Skin epidermis (tissue), 12 donors: ENCODE measurements at regions not wholly inside any gene's neighbourhood (a gene's known extent, or its start where the extent isn't known, plus 50 kb on each side); places are given as distances from the start of the nearest gene placed in this dataset.

Source experiments
- H3K27ac ChIP-seq, 21 experiments: fragments of 200-600 bp; sonication (generic) in 11 of 21; one replicate each; pipeline ENCODE4 v1.5.0; 2020; ENCODE audit warnings: mild to moderate bottlenecking in 3 of 21, inconsistent platforms in 2 of 21, moderate library complexity in 2 of 21
- H3K4me3 ChIP-seq, 7 experiments: fragments of 200-600 bp; sonication (generic) in 2 of 7; one replicate each; pipeline ENCODE4 v1.5.0; 2020; ENCODE audit warnings: inconsistent platforms in 2 of 7, mild to moderate bottlenecking in 2 of 7, moderate library complexity in 1 of 7

DNA sequence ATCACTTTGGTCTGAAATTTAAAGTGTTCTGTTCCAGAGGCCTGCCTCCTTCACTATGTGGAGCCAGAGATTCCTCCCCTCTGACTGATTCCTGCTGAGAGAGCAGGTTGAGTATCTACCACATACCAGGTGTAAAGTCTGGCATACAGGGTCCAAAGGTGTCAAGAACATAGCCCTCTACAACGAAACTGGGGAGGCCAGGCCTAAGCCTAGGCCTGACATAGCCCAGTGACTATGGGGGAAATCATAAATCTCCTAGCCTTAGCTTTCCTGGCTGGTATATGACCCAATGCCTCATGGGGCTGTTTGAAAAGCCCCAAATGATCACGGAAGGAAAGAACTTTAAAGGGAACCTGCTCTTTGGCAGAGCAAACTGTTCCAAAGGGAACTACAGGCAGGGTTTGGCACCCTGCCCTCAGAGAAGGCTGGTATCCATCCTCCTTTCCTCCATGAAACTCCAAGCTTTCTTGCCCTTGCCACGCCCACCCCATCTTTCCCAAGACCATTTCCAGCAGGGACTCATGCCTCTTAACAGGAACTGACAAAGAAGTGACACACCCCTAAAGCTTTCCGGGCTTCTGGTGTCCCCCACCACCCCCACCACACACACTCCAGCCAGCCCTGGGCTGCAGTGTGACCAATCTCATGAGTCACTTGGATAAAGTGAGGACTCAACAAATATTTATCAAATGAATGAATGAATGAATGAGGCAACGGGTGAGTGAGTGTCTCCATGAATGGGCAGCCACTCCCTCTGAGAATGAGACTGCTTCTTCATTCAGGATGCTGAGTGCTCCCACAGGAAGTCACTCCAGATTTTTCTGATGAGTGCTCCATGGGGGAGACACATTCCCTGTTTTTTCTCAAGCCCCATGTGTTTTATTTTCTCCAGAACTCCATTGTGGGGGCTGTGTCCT, 93.3 kb upstream of the CALM2 start:
- Histone ChIP-seq H3K4me3 (no peak overlapping the region), H3K27ac (peak overlapping the region in 13 of 21 experiments; percentile 2 to 70 (median 45))

DNA sequence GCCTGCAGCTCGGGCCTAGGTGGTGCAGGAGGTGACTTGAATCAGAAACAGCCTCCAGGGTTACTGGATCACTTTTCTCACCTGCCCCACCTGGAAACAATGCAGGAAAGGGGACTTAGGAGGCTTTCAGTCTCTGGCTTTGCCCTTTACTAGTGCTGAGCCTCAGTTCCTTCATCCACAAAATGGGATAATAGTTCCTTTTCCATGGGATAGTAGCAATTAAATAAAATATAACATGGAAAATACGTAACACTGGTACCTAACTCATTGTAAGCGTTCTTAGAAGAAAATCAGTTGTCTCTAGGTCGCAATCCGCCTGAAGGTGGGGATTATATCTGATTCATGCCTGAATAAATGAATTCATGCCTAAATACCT, 91.4 kb upstream of the CALM2 start:
- H3K4me3 ChIP-seq, result no peak overlapping the region
- no peak overlapping the region for H3K27ac ChIP-seq

DNA sequence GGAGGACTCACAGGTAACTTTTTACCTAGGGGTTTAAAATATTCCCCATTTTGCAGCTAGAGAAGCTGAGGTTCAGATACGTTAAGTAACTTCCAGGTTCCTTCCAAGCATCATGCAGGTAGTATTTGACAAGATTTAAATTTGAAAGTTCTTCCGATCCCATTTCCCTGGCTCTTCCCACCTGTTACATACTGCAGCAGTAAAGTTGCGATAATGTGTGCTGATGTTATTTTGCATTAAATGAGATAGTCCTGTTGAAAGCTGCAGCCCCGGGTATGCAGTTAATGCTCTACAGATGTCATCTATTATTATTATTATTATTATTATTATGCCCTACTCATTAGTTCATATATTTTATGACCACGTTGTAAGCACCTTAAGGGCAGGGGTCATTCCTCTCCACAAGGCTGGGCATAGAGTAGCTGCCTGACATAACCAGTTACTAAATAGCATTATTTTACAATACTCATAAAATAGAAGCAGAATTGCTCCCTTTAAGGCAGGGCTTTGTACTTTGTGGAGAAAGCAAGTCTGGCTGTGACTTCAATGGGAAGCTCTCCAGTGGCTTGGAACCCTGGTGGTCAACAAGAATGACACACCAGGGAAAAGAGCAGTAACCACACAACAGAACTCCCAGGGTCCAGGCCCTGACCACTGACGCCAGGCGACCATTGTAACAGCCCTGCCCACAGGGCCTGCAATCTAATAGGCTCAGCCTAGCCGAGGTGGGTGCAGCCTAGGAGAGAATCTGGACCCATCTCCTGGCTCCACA, 90.8 kb upstream of the CALM2 start:
- Histone ChIP-seq H3K4me3 (no peak overlapping the region), H3K27ac (no peak overlapping the region)

DNA sequence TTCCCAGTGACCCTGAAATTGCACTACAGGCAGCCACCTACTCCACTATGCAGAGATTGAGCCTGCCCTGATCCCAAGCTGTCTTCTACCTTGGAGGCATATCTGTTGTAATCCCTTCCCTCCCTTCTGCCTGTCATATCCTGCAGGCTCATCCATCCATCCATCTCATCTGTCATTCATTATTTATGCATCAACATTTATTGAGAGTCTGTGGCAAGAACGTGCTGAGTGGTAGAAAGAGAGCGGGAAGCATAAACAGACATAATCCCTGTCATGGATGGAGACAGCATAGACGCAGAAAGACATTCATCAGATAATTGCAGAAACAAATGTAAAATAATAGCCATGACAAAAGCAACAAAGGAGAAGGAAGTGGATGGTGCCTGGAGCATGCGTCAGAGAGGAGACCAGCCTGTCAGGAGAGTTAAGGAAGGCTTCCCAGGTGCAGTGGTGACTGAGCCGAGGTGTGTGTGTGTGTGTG, 89.5 kb upstream of the CALM2 start:
- H3K4me3 ChIP-seq, result no peak overlapping the region
- no peak overlapping the region for H3K27ac ChIP-seq

DNA sequence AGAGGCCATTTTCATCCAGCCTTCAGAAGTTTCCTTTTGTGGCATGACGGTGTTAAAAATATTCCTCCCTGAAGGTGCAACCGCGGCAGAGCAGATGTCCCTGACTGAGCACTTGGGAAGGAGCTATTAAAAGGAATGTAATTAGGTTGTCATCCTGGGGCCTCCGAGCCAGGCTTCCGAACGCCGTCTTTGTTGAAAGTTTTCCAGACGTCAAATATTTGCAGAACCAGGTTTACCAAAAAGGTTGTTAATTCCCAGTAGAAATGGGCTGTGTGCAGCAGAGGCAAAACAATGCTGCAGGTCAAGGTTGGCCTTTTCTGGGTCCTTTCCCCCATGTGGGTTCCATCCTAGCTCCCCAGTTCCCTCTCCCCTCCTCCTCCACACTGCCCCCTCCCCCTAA, 88.8 kb upstream of the CALM2 start:
- Histone ChIP-seq H3K4me3 (no peak overlapping the region), H3K27ac (no peak overlapping the region)

DNA sequence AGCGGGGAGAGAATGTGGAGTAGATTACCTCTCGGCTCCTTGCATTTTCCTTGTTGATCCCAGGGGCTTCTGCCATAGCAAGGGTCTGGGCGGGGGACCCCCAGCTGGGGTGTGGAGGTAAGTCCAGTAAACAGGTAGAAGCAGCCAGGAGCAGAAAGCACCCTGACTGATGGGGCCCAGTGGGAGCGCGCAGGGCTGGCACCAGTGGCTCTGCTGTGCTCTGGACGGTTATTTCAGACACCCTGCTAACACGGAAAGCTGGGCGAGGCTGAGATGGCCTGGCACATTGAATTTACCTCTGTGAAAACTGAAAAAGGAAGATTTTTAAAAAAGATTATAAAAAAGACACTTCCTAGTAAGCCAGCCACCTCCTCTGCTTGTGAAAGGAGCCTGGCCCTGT, 88.4 kb upstream of the CALM2 start:
- Histone ChIP-seq H3K4me3 (no peak overlapping the region), H3K27ac (no peak overlapping the region)

DNA sequence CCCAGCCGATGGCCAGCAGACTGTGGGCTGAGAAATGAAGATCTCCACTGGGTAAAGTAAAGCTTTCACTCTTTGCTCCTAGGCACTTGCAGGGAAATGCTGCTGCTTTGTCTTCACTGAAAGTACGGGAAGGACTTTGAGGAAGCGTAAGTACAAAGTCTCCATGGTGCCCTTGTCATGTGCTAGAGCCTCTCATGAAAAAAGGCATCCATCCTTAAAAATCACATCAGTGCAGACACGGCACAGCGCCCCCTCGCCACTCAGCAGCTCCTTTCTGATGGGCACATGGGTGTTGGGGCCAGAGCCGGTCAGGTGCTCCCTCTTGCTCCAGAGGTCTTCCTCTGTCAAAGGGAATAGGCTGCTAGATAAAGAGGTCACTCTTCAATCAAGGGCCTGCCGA, 87.8 kb upstream of the CALM2 start:
- no peak overlapping the region for H3K4me3 ChIP-seq
- H3K27ac ChIP-seq, result no peak overlapping the region

DNA sequence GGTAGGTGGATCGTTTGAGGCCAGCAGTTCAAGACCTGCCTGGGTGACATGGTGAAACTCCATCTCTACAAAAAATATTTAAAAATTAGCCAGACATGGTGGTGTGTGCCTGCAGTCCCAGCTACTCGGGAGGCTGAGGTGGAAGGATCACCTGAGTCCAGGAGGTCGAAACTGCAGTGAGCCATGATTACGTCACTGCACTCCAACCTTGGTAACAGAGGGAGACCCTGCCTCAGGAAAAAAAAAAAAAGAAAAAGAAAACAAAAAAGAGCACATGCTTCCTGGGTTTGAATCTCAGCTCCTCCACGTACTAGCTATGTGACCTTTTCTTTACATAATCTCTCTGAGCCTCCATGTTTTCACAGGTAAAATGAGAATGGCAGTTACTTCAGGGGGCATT, 86.3 kb upstream of the CALM2 start:
- Histone ChIP-seq H3K4me3 (no peak overlapping the region), H3K27ac (no peak overlapping the region)

DNA sequence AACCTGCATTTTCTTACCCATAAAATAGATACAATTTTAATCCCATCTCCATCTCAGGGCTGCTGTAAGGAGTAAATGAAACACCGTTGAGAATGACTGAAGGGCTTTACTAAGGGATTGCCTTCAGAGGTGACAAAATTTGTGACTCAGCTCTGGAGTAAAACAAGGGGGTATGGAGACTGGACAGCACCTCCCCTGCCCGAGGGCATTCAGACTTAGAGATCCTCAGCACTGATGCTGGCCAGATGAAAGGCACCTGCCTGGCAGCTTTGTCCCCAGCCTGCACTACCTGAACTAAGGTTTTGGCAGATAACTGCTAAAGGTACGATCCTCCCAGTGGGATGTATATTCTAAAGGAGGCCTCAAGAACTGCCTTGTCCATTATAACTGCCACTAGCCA, 84.7 kb upstream of the CALM2 start:
- Histone ChIP-seq H3K4me3 (no peak overlapping the region), H3K27ac (no peak overlapping the region)

DNA sequence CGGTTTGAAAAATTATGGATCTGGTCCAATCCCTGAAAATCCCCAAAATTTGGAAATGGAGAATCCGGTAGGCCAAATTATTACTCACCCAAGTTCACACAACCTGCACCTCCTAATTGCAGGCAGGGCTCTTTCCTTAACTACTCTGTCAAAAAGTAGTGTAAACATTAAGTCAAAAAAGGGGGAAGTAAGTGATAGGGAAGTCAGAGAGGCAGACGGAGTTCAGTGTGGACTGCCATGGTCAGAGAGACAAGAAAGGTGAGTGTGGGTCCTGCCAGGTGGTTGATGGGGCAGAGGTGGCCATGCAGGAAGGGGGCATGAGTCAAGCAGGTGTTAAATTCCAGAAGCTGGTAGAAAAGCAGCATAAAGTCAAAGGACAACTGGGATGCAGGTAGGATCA, 83.5 kb upstream of the CALM2 start:
- Histone ChIP-seq H3K27ac (no peak overlapping the region), H3K4me3 (no peak overlapping the region)

DNA sequence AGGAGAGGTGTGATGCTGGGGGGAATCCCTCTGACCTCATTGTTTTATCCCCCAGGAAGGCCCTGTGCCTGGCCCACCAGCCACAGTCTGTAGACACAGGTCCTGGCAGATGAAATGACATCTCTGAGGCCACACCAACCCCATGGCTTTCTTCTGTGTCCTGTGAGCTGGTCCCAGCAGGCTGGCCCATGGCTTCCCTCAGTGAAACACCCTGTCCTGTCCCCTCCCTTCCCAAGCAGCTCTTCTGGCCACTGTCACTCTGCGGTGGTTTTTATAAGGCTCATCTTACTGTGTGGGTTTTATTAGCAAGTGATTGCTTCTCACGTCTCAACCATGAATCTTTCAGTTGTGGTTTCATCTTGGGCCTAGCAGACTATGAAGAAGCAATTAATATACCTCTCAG, 81.6 kb upstream of the CALM2 start:
- no peak overlapping the region for H3K4me3 ChIP-seq
- no peak overlapping the region for H3K27ac ChIP-seq

DNA sequence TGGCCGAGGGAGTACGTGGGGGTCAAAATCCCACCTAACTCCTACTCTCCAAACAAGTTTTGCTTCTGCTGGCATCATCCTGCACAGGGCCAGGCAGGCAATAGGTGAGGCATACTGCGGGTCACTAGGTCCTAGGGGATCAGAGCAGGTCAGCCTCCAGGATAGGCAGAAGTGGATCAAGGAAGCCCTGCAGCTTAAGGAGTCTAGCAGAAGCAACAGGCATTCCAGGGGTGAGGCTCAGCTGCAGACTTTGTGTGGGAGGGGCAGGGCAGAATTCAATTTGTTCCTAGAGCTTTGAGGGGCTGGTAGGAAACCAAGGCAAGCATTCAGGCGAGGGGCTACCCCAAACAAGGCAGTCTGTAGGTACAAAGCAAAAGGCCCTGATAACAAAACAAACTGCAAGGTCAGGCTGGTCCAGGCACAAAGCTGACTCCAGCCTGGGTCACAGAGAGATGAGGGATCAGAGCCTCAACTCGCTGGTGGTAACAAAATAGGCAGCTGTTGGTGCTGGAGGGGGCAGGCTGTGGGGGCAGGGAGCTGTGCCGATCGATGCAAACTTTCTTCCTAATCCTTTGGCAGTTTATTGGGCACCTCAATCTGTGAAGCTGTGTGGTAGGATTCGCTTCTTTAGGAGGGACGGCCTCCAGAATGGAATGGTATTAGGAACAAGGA, 80.2 kb upstream of the CALM2 start:
- H3K4me3 ChIP-seq, result no peak overlapping the region
- no peak overlapping the region for H3K27ac ChIP-seq

DNA sequence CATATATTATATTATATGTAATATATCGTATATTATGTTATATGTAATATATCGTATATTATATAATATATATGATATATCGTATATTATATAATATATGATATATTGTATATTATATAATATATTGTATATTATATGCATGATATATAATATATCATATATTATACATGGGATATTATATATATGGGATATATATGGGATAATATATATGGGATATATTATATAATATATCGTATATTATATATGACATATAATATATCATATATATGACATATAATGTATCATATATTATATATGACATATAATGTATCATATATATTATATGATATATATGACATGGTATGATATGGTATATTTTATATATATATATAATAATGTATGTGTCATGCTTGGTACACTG, 79.5 kb upstream of the CALM2 start:
- H3K27ac ChIP-seq, result no peak overlapping the region
- H3K4me3 ChIP-seq, result no peak overlapping the region

DNA sequence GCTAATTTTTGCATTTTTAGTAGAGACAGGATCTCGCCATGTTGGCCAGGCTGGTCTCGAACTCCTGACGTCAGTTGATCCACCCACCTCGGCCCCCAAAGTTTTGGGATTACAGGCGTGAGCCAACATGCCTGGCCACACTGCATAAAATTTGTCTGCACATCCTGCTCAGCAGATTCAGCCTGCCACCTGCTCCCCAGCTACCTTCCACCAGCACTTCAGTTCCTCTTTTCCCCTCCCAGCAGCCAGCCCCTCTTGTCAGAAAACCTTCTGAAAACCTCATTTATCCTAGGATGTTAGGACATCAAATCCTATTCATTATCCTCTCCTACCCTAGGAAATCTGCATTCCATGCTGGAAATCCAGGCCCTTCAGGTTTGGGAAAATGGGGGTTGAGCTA, 78.2 kb upstream of the CALM2 start:
- no peak overlapping the region for H3K27ac ChIP-seq
- H3K4me3 ChIP-seq, result no peak overlapping the region

DNA sequence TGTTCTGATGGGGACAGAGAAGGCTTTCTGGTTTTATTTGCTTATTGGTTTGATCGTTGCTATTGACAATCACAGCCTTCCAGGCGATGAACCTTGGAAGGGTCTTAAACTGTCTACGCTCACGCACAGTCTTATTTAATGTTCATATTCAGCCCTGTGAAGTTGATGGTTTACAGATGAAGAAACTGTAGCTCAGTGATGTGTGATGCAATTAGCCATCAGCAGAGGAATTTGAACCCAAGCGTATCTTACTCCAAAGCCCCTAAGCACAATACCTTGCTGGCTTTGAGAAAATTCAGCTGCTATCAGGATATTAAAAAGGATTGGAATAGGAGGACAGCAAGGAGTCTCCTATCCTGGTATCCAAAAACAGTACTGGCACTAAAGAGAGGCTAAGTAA, 77.1 kb upstream of the CALM2 start:
- no peak overlapping the region for H3K4me3 ChIP-seq
- no peak overlapping the region for H3K27ac ChIP-seq

DNA sequence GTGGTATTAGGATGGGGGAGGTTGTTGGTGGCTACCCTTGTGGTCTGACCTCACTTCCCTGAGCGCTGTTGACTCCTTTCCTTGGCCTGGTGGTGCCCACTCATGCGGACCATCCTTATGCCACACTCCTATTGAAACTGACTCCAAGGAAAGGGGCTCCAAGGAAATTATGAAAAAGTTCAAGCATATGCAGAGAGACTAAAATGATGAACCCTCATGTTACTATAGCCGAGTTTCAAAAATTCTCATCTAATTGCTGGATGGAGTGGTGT, 75.0 kb upstream of the CALM2 start:
- Histone ChIP-seq H3K27ac (no peak overlapping the region), H3K4me3 (no peak overlapping the region)

DNA sequence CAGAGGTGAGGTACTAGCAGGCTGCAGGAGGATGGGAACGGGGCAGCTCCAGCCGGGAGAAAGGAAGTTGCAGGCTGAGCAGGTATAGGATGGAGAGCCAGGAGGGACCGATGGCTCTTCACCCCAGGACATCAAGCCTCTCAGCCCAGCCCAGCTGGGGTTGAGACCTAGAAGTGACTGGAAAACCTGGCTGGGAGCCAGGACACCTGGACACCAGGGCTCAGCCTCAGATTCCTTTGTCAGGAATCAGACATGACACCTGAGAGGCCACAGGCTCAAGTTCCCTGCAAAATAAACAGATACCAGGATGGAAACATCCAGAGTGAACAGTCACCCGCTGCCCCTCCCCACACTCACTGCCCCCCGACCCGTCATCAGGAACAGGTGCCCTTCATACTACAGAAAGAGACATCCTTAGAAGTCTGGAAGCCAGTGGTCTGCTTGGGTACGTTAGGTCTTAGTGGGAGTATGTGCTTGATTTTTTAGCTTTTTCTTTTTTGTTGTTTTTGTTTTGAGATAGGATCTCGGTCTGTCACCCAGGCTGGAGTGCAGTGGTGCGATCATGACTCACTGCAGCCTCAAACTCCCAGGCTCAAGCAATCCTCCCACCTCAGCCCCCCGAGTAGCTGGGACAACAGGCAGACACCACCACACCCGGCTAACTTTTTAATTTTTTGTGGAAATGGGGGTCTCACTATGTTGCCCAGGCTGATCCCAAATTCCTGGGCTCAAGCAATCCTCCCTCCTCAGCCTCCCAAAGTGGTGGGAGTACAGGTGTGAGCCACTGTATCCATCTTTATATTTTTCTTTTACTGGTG, 74.5 kb upstream of the CALM2 start:
- Histone ChIP-seq H3K27ac (no peak overlapping the region), H3K4me3 (no peak overlapping the region)

DNA sequence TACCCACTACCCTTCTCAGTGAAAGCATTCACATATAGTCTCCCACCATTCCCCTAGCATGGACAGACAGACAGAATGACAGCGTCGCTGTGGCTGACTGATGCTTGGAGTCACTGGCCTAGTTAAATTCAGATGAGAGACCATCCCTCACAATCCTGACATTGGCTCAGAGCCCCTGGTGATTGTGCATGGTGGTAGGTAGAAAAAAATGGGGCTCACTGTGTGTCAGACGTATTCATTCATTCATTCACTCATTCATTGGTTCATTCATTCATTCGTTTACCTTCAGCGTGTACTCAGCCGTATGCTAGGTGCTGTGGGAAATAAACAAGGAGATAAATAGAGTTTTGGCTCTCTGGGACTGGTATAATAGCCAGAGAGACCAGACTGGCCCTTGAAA, 73.6 kb upstream of the CALM2 start:
- Histone ChIP-seq H3K27ac (no peak overlapping the region), H3K4me3 (no peak overlapping the region)

DNA sequence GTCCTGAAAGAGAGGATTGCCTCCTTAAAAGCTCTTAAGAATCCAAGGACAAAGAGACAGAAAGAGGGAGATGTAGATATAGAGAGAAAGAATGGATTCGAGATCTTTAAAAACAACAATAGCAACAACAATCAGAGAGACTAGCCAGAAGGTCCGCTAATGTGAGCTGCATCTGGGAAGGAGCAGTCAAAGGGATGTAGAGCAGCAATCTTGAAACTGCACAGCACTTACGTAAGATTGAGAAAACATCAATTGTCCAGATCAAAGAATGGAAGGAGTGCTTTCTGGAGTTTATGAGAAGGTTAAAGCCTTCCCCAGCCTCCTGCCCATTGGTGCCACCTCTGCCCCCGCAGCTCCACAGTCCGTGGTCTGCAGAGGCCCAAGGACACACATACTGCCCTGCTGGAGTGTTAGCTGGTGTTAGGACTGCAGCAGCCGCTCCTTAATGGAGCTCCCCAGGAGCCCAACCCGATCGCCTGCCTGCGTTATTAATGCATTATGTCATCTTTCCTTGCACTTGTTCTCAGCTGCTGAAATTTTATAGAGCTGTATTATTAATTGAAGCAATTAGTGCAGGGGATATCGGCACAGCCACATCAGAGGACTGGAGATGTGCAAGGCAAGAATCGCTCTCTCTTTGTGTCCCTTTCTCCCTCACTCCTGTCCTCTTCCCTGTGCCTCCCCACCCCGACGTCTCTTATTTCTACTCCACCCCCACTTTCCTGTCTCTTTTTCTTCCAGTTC, 73.0 kb upstream of the CALM2 start:
- H3K27ac ChIP-seq, result no peak overlapping the region
- H3K4me3 ChIP-seq, result no peak overlapping the region
